HL-60 (cell line): ENCODE measurements at regions not wholly inside any gene's neighbourhood (a gene's known extent, or its start where the extent isn't known, plus 50 kb on each side); places are given as distances from the start of the nearest gene placed in this dataset.
"Not testable (repeated sequence)": the region's sequence is repeated elsewhere in the genome, so short reads cannot be mapped to it uniquely, and the experiment has no call there.

Experiments
- CTCF ChIP-seq: IDR thresholded peaks from one replicate; pipeline ENCODE4 v1.5.1; 2011; ENCODE audit warnings: low read length, control low read depth, inconsistent platforms; ENCODE audit not compliant: insufficient read depth
- GABPA ChIP-seq: IDR thresholded peaks from 2 replicates; pipeline ENCODE4 v1.6.1; 2012; ENCODE audit warnings: low read depth
- POLR2AphosphoS5 ChIP-seq: IDR thresholded peaks from 2 replicates; pipeline ENCODE4 v1.6.1; 2012; ENCODE audit warnings: low read depth
- REST ChIP-seq: IDR thresholded peaks from 2 replicates; pipeline ENCODE4 v1.6.1; 2012; ENCODE audit warnings: low read depth; ENCODE audit not compliant: insufficient replicate concordance
- SPI1 ChIP-seq: IDR thresholded peaks from 2 replicates; pipeline ENCODE4 v1.6.1; 2012; ENCODE audit warnings: low read depth, mild to moderate bottlenecking, borderline replicate concordance

- TF ChIP-seq CTCF, REST, POLR2AphosphoS5, SPI1, GABPA: not testable (repeated sequence)
Measured at GRCh38 chr16:18130478-18131120, 205.9 kb downstream of the NPIPA8 start.
